Tibial artery (tissue), 4 donors: ENCODE measurements at regions not wholly inside any gene's neighbourhood (a gene's known extent, or its start where the extent isn't known, plus 50 kb on each side); places are given as distances from the start of the nearest gene placed in this dataset.

Experiments
- DNase-seq, 2 donors: peaks; one replicate each; pipeline ENCODE4 v3.0.0-alpha.2; 2019
- H3K27ac ChIP-seq, 2 donors: fragments of 200-600 bp; sonication (generic) in 1 of 2; 1 replicate in 1 of 2; 2 replicates in 1 of 2; pipeline ENCODE4 v1.5.1; 2018 to 2019; ENCODE audit warnings: mild to moderate bottlenecking in 1 of 2
- H3K27me3 ChIP-seq, 2 donors: fragments of 200-600 bp; sonication (generic) in 1 of 2; one replicate each; pipeline versions ENCODE4 v1.5.1 to v1.6.0; 2016 to 2019
- H3K36me3 ChIP-seq, 3 donors: fragments of 200-600 bp; sonication (generic) in 2 of 3; one replicate each; pipeline ENCODE4 v1.5.1; 2016 to 2019; ENCODE audit warnings: mild to moderate bottlenecking in 2 of 3
- H3K4me1 ChIP-seq, 4 donors: fragments of 200-600 bp; sonication (generic) in 2 of 4; 1 replicate in 3 of 4; 2 replicates in 1 of 4; pipeline ENCODE4 v1.5.1; 2016 to 2019
- H3K4me3 ChIP-seq, 2 donors: fragments of 200-600 bp; sonication (generic) in 1 of 2; 1 replicate in 1 of 2; 2 replicates in 1 of 2; pipeline ENCODE4 v1.5.1; 2018 to 2019; ENCODE audit warnings: mild to moderate bottlenecking in 2 of 2
- H3K9me3 ChIP-seq, 3 donors: fragments of 200-600 bp; sonication (generic) in 1 of 3; one replicate each; pipeline ENCODE4 v1.5.1; 2016 to 2019
- intact Hi-C: fragments of 100-400 bp; cut with DNase I; formaldehyde crosslinking; loops from one replicate; pipeline ENCODE4 v1.15.0; 2023; ENCODE audit warnings: low total_unique reads
- TF ChIP-seq, protein P1 (sequence below), 2 experiments: fragments of 200-600 bp in 1 of 2; fragments of 450-650 bp in 1 of 2; IDR thresholded peaks; one replicate each; pipeline ENCODE4 v1.5.1; 2017 to 2019; ENCODE audit warnings: antibody characterized with exemption in 2 of 2, mild to moderate bottlenecking in 1 of 2, moderate library complexity in 1 of 2

DNA sequence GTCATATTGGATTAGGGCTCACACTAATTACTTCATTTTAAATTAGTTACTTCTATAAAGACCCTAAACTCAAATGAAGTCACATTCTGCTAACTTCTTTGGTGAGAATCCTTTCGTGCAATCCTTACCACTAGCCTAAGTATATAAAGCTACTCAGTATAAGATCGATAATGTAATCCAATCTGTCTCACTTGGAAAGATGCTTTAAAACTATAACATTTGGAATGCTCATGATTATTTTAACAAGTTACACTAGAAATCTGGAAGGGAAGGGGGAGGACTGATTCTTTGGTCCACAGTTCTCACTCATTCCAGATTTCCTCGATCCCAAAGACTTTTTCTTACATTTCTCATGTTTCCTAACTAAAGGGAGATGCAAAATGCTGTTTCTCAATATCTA lies 336.4 kb upstream of the SLIT2 start:
- no peak for DNase-seq
- H3K4me1 ChIP-seq = no peaks in the 10 kb centered on the region
- no peaks in the 10 kb centered on the region for H3K36me3 ChIP-seq
- intact Hi-C loops = no loop called here
- no peak overlapping the region for H3K27ac ChIP-seq
- no peaks in the 10 kb centered on the region for H3K27me3 ChIP-seq
- TF ChIP-seq, protein P1, sequence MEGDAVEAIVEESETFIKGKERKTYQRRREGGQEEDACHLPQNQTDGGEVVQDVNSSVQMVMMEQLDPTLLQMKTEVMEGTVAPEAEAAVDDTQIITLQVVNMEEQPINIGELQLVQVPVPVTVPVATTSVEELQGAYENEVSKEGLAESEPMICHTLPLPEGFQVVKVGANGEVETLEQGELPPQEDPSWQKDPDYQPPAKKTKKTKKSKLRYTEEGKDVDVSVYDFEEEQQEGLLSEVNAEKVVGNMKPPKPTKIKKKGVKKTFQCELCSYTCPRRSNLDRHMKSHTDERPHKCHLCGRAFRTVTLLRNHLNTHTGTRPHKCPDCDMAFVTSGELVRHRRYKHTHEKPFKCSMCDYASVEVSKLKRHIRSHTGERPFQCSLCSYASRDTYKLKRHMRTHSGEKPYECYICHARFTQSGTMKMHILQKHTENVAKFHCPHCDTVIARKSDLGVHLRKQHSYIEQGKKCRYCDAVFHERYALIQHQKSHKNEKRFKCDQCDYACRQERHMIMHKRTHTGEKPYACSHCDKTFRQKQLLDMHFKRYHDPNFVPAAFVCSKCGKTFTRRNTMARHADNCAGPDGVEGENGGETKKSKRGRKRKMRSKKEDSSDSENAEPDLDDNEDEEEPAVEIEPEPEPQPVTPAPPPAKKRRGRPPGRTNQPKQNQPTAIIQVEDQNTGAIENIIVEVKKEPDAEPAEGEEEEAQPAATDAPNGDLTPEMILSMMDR (IDR thresholded peaks at IDR 0.05) = no peak
- H3K9me3 ChIP-seq = peaks cover 0 to 3% (median 0%) of the 10 kb centered on the region in 3 donors
- H3K4me3 ChIP-seq = no peak overlapping the region

DNA sequence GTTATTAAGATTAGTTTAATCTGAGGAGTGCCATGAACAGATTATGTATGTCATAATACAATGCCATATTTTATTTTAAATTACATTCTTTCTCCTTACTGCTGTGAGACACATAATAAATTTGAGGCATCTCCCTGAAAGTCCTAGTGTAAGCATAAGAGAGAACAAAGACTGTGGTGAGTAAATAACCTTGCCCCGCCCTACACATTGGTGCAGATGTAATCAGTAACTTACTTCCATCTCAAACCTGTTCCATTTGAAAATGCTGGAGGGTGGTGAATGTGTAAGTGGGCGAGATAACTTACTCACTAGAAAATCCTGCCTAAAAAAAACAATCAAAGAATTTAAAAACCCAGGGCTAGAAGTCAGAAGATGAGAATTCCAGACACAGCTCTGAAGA lies 338.1 kb upstream of the SLIT2 start:
- Histone ChIP-seq H3K27me3 (no peaks in the 10 kb centered on the region), H3K27ac (no peak overlapping the region), H3K9me3 (no peaks in the 10 kb centered on the region), H3K36me3 (no peaks in the 10 kb centered on the region), H3K4me1 (no peaks in the 10 kb centered on the region), H3K4me3 (no peak overlapping the region)
- intact Hi-C loops = no loop called here
- TF ChIP-seq, protein P1 (IDR thresholded peaks at IDR 0.05) = no peak
- DNase-seq = no peak

DNA sequence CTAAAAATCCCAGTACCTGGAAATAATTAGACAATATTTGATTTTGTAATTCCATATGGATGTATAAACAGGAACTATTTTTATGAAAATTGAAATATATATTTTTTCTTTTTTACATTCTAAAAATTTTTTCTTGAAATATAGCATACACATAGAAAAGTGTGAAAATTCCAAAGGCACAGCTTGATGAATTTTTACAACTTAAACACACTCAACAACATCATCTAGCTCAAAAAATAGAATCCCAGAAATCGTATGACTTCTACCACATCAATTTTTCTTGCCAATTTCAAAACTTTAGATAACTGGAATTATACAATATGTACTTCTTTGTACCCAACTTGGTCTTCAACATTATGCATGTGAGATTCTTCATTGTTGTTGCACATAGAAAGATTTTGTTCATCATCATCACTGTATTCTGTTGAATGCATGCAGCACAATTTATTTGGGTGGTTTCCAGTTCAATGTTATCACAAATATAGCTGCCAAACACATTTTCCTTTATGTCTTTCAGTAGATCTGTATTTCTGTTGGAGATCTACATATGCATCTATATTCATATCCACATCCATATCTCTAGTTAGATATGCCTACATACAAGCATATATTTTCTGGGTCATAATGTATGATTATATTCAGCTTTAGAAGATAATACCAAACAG lies 340.7 kb upstream of the SLIT2 start:
- no peak for DNase-seq
- H3K4me1 ChIP-seq = no peaks in the 10 kb centered on the region
- no peak overlapping the region for H3K27ac ChIP-seq
- H3K9me3 ChIP-seq = no peaks in the 10 kb centered on the region
- intact Hi-C loops = no loop called here
- TF ChIP-seq, protein P1 (IDR thresholded peaks at IDR 0.05) = no peak
- no peaks in the 10 kb centered on the region for H3K27me3 ChIP-seq
- no peak overlapping the region for H3K4me3 ChIP-seq
- no peaks in the 10 kb centered on the region for H3K36me3 ChIP-seq

DNA sequence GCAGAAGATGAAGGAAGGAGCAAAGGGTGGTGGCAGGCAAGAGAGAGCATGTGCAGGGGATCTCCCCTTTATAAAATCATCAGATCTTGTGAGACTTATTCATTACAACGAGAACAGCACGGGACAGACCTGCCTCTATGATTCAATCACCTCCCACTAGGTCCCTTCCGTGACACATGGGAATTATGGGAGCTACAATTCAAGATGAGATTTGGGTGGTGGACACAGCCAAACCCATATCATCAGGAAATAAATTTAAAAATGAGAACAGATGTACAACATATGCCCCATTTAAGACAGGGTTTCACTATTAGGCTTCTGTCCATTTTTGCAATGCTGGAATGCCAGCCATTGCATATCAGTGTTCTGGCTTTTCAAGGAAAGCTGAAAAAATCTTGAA lies 346.7 kb upstream of the SLIT2 start:
- TF ChIP-seq, protein P1 (IDR thresholded peaks at IDR 0.05) = no peak
- Histone ChIP-seq H3K27ac (no peak overlapping the region), H3K4me3 (no peak overlapping the region), H3K9me3 (no peaks in the 10 kb centered on the region), H3K36me3 (no peaks in the 10 kb centered on the region), H3K4me1 (no peaks in the 10 kb centered on the region), H3K27me3 (no peaks in the 10 kb centered on the region)
- DNase-seq = no peak
- intact Hi-C loops = no loop called here

DNA sequence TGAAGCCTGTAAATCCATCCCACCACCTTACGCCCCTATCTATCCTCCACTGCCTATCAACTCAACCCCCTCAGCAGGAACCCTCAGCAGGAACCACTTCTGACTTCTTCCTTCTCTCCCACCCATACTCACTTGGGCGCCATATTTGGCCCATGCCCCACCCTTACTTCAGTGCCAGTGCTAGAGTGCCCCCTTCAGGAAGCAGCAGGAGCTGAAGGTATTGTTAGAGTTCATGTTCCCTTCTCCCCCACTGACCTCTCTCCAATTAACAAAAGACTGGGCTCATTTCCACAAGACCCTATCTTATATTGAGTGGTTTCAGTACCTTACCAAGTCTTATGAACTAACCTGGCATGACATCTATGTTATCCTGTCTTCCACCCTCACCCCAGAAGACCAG lies 363.1 kb upstream of the SLIT2 start:
- H3K27me3 ChIP-seq = no peaks in the 10 kb centered on the region
- H3K4me1 ChIP-seq = no peaks in the 10 kb centered on the region
- H3K4me3 ChIP-seq = no peak overlapping the region
- H3K27ac ChIP-seq = no peak overlapping the region
- no peaks in the 10 kb centered on the region for H3K36me3 ChIP-seq
- intact Hi-C loops = no loop called here
- TF ChIP-seq, protein P1 (IDR thresholded peaks at IDR 0.05) = no peak
- no peak for DNase-seq
- no peaks in the 10 kb centered on the region for H3K9me3 ChIP-seq

DNA sequence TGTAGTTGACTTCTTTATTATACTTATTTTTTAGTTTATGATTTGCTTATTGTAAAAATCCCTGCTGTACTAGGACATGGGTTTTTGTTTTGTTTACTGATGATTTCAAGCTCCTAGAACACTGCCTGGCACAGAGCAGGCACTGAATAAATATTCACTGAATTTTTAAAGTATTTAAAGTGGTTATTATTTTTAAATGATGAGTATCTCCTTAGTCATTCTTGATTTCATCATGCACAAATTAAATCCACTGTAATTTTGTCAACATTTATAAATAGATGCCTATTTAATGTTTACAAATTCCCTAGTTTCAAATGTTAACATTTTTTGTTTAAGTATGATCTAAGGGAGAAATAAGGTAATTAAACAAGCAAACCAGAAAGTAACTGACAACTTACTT lies 367.9 kb upstream of the SLIT2 start:
- Histone ChIP-seq H3K9me3 (no peaks in the 10 kb centered on the region), H3K27me3 (no peaks in the 10 kb centered on the region), H3K27ac (no peak overlapping the region), H3K36me3 (no peaks in the 10 kb centered on the region), H3K4me3 (no peak overlapping the region), H3K4me1 (no peaks in the 10 kb centered on the region)
- intact Hi-C loops = no loop called here
- DNase-seq = no peak
- TF ChIP-seq, protein P1 (IDR thresholded peaks at IDR 0.05) = no peak
